ENCODE measurements at regions not wholly inside any gene's neighbourhood (a gene's known extent, or its start where the extent isn't known, plus 50 kb on each side); places are given as distances from the start of the nearest gene placed in this dataset.

DNA sequence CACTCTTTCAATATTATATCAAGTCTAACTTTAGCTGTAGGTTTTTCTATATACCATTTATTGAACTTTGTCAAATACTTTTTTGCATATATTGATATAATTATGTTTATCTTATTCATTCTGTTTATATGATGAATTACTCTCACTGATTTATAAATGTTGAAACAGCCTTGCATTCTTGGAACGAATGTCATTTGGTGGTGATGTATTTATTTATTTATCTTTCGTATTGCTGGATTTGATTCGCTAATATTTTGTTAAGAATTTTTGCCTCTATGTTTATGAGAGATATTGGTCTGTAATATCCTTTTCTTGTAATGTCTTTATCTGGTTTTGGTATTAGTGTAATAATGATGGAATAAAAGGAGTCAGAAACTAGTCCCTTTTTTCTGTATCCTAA, 563.9 kb downstream of the ANXA1 start:
- TF ChIP-seq POLR2AphosphoS5 (IDR thresholded peaks at IDR 0.05; ENCODE audit: low read depth) (no peak), STAT1 (IDR thresholded peaks at IDR 0.05; ENCODE audit: unreplicated experiment) (no peak), CREB1 (CRISPR knock-in tag; IDR thresholded peaks at IDR 0.05; ENCODE audit: low read depth) (no peak), ZNF114 (CRISPR knock-in tag; IDR thresholded peaks at IDR 0.05) (no peak), EZH2 (IDR thresholded peaks at IDR 0.05; ENCODE audit: low read depth, unreplicated experiment) (no peak), NANOG (IDR thresholded peaks at IDR 0.05; ENCODE audit: borderline replicate concordance) (no peak), EZH2phosphoT487 (IDR thresholded peaks at IDR 0.05; ENCODE audit: unreplicated experiment) (no peak)
- TF ChIP-seq, protein P1, sequence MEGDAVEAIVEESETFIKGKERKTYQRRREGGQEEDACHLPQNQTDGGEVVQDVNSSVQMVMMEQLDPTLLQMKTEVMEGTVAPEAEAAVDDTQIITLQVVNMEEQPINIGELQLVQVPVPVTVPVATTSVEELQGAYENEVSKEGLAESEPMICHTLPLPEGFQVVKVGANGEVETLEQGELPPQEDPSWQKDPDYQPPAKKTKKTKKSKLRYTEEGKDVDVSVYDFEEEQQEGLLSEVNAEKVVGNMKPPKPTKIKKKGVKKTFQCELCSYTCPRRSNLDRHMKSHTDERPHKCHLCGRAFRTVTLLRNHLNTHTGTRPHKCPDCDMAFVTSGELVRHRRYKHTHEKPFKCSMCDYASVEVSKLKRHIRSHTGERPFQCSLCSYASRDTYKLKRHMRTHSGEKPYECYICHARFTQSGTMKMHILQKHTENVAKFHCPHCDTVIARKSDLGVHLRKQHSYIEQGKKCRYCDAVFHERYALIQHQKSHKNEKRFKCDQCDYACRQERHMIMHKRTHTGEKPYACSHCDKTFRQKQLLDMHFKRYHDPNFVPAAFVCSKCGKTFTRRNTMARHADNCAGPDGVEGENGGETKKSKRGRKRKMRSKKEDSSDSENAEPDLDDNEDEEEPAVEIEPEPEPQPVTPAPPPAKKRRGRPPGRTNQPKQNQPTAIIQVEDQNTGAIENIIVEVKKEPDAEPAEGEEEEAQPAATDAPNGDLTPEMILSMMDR (conservative IDR thresholded peaks at IDR 0.05; ENCODE audit: low read depth in 2 of 2), result no peak
- TF ChIP-seq, protein P2, sequence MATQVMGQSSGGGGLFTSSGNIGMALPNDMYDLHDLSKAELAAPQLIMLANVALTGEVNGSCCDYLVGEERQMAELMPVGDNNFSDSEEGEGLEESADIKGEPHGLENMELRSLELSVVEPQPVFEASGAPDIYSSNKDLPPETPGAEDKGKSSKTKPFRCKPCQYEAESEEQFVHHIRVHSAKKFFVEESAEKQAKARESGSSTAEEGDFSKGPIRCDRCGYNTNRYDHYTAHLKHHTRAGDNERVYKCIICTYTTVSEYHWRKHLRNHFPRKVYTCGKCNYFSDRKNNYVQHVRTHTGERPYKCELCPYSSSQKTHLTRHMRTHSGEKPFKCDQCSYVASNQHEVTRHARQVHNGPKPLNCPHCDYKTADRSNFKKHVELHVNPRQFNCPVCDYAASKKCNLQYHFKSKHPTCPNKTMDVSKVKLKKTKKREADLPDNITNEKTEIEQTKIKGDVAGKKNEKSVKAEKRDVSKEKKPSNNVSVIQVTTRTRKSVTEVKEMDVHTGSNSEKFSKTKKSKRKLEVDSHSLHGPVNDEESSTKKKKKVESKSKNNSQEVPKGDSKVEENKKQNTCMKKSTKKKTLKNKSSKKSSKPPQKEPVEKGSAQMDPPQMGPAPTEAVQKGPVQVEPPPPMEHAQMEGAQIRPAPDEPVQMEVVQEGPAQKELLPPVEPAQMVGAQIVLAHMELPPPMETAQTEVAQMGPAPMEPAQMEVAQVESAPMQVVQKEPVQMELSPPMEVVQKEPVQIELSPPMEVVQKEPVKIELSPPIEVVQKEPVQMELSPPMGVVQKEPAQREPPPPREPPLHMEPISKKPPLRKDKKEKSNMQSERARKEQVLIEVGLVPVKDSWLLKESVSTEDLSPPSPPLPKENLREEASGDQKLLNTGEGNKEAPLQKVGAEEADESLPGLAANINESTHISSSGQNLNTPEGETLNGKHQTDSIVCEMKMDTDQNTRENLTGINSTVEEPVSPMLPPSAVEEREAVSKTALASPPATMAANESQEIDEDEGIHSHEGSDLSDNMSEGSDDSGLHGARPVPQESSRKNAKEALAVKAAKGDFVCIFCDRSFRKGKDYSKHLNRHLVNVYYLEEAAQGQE (IDR thresholded peaks at IDR 0.05; ENCODE audit: unreplicated experiment), result no peak
